Pancreas (tissue), 10 donors: ENCODE measurements at regions not wholly inside any gene's neighbourhood (a gene's known extent, or its start where the extent isn't known, plus 50 kb on each side); places are given as distances from the start of the nearest gene placed in this dataset.

Experiments used
- ATAC-seq, 4 donors: fragments of 200-7000 bp; cut with Tn5 transposase; one replicate each; pipeline versions ENCODE4 v1.8.0 to v1.9.1; 2020; ENCODE audit warnings: mild to moderate bottlenecking in 4 of 4, moderate library complexity in 4 of 4
- DNase-seq, 6 donors: peaks; one replicate each; pipeline ENCODE4 v3.0.0-alpha.2; 2020
- FAIRE-seq: peaks from 2 replicates; lab custom pipeline; 2012; peaks lifted over from hg19 to GRCh38; lab: Jason Lieb, UNC
- H3K27ac ChIP-seq, 4 donors: fragments of 200-600 bp; sonication (generic); 1 replicate in 3 of 4; 2 replicates in 1 of 4; pipeline versions ENCODE4 v1.5.0 to v1.8.0; 2020
- H3K27me3 ChIP-seq, 4 donors: fragments of 200-600 bp; one replicate each; pipeline ENCODE4 v1.8.0; 2021
- H3K36me3 ChIP-seq, 3 donors: fragments of 200-600 bp; sonication (generic) in 1 of 3; one replicate each; pipeline versions ENCODE4 v1.5.0 to v1.8.0; 2020 to 2021
- H3K4me1 ChIP-seq, 3 donors: fragments of 200-600 bp; one replicate each; pipeline ENCODE4 v1.8.0; 2021
- H3K4me3 ChIP-seq, 4 donors: fragments of 200-600 bp; sonication (generic) in 2 of 4; one replicate each; pipeline versions ENCODE4 v1.5.0 to v1.8.0; 2020 to 2021
- H3K9me3 ChIP-seq, 4 donors: fragments of 200-600 bp; one replicate each; pipeline ENCODE4 v1.8.0; 2021
- CTCF ChIP-seq, 4 donors: fragments of 200-600 bp; sonication (generic) in 3 of 4; IDR thresholded peaks; one replicate each; pipeline versions ENCODE4 v1.5.0 to v1.8.0; 2021; ENCODE audit warnings: antibody characterized with exemption in 4 of 4
- WGBS, 2 donors: extraction: QIAGEN DNeasy Blood & Tissue Kit; methylation state at CpG; one replicate each; pipeline ENCODE4 v1.1.7; 2013; 5-methylcytosine and 5-hydroxymethylcytosine counted together
- intact Hi-C, 3 donors: fragments of 100-400 bp; cut with DNase I; formaldehyde crosslinking; loops; one replicate each; pipeline versions ENCODE4 v1.11.1 to v1.14.2; 2022
- donor health status: healthy with polysubstance abuse.
- donor health status: DM: no; HTN: no; CAD: no; lungs with moderate emphysema.
- donor health status: DM: no; HTN: no; CAD: no.
- donor health status: control.
- donor health status: control.
- donor health status: Bipolar disorder and iron deficiency.
- donor health status: DM: yes; HTN: yes; CAD: no.
- donor health status: DM: no; HTN: no; CAD: no.
- donor health status: DM: no; HTN: no; CAD: no.
- donor health status: DM: yes; HTN: yes; CAD: no.

- no peak for TF ChIP-seq CTCF (IDR thresholded peaks at IDR 0.05)
- H3K27ac ChIP-seq: no peak overlapping the region
- FAIRE-seq (no peak), ATAC-seq (no peak), DNase-seq (no peak)
- H3K36me3 ChIP-seq: no peaks in the 10 kb centered on the region
- H3K9me3 ChIP-seq: no peaks in the 10 kb centered on the region
- WGBS, 2 donors: 45 to 52% methylated on average over 1 of the region's 1 CpG
- no peaks in the 10 kb centered on the region for H3K27me3 ChIP-seq
- intact Hi-C loops: no loop called here
- no peaks in the 10 kb centered on the region for H3K4me1 ChIP-seq
- no peak overlapping the region for H3K4me3 ChIP-seq
Observed at GRCh38 chr13:67577361-67577760, 347.2 kb upstream of the PCDH9 start.

GRCh38 chr13:67574320-67575233, 344.4 kb upstream of the PCDH9 start:
- no peak for ATAC-seq
- no peak for FAIRE-seq
- Histone ChIP-seq H3K4me3 (no peak overlapping the region), H3K27ac (no peak overlapping the region), H3K36me3 (no peaks in the 10 kb centered on the region), H3K27me3 (no peaks in the 10 kb centered on the region), H3K9me3 (no peaks in the 10 kb centered on the region), H3K4me1 (no peaks in the 10 kb centered on the region)
- no peak for TF ChIP-seq CTCF (IDR thresholded peaks at IDR 0.05)
- intact Hi-C loops: no loop called here
- no peak for DNase-seq
- WGBS, 2 donors: 48% methylated on average over 5 of the region's 5 CpGs

- 57 to 69% methylated on average over 4 of the region's 4 CpGs for WGBS, 2 donors
- Histone ChIP-seq H3K4me1 (no peaks in the 10 kb centered on the region), H3K9me3 (no peaks in the 10 kb centered on the region), H3K27ac (no peak overlapping the region), H3K27me3 (no peaks in the 10 kb centered on the region), H3K36me3 (no peaks in the 10 kb centered on the region), H3K4me3 (no peak overlapping the region)
- FAIRE-seq: no peak
- no peak for DNase-seq
- no peak for ATAC-seq
- intact Hi-C loops: no loop called here
- TF ChIP-seq CTCF (IDR thresholded peaks at IDR 0.05): no peak
Observed at GRCh38 chr13:67568205-67568604, 338.1 kb upstream of the PCDH9 start.

- Histone ChIP-seq H3K4me3 (no peak overlapping the region), H3K27me3 (no peaks in the 10 kb centered on the region), H3K9me3 (no peaks in the 10 kb centered on the region), H3K36me3 (no peaks in the 10 kb centered on the region), H3K27ac (no peak overlapping the region), H3K4me1 (no peaks in the 10 kb centered on the region)
- DNase-seq (no peak), FAIRE-seq (no peak), ATAC-seq (no peak)
- no peak for TF ChIP-seq CTCF (IDR thresholded peaks at IDR 0.05)
- intact Hi-C loops: no loop called here
- WGBS, 2 donors: 60 to 70% methylated on average over 2 of the region's 2 CpGs
Observed at GRCh38 chr13:67557642-67558241, 327.6 kb upstream of the PCDH9 start.

- no peaks in the 10 kb centered on the region for H3K27me3 ChIP-seq
- TF ChIP-seq CTCF (IDR thresholded peaks at IDR 0.05): no peak
- H3K9me3 ChIP-seq: no peaks in the 10 kb centered on the region
- intact Hi-C loops: no loop called here
- no peak for FAIRE-seq
- no peaks in the 10 kb centered on the region for H3K4me1 ChIP-seq
- no peak overlapping the region for H3K4me3 ChIP-seq
- ATAC-seq: no peak
- no peaks in the 10 kb centered on the region for H3K36me3 ChIP-seq
- no peak overlapping the region for H3K27ac ChIP-seq
- 33 to 34% methylated on average over 1 of the region's 1 CpG for WGBS, 2 donors
- DNase-seq: no peak
Observed at GRCh38 chr13:67557118-67557517, 327.0 kb upstream of the PCDH9 start.
